ENCODE measurements at regions not wholly inside any gene's neighbourhood (a gene's known extent, or its start where the extent isn't known, plus 50 kb on each side); places are given as distances from the start of the nearest gene placed in this dataset.

GRCh38 chr7:80373429-80374032 is 138.3 kb downstream of the GNAT3 start:
- no peak overlapping the region for H3K9ac ChIP-seq (ENCODE audit: low read depth, low read length)
- no peaks in the 10 kb centered on the region for H3K27me3 ChIP-seq (ENCODE audit: control insufficient read depth, insufficient read depth, low read length)
- peaks cover 7% of the 10 kb centered on the region; the same call in 1 of the 2 replicates for H3K4me1 ChIP-seq (ENCODE audit: control insufficient read depth, insufficient read depth, low read length)
- H3K36me3 ChIP-seq (ENCODE audit: control insufficient read depth, insufficient read depth, low read length), result no peaks in the 10 kb centered on the region
- H3K4me3 ChIP-seq (ENCODE audit: low read depth, low read length), result no peak overlapping the region
- no peaks in the 10 kb centered on the region for H3K9me3 ChIP-seq (ENCODE audit: control insufficient read depth, insufficient read depth, low read length)
- no peak overlapping the region for H3K27ac ChIP-seq (ENCODE audit: low read depth, low read length)

- Histone ChIP-seq H3K27me3 (ENCODE audit: control insufficient read depth, insufficient read depth, low read length) (no peaks in the 10 kb centered on the region), H3K9me3 (ENCODE audit: control insufficient read depth, insufficient read depth, low read length) (no peaks in the 10 kb centered on the region), H3K9ac (ENCODE audit: low read depth, low read length) (no peak overlapping the region), H3K27ac (ENCODE audit: low read depth, low read length) (no peak overlapping the region), H3K4me3 (ENCODE audit: low read depth, low read length) (no peak overlapping the region), H3K36me3 (ENCODE audit: control insufficient read depth, insufficient read depth, low read length) (no peaks in the 10 kb centered on the region), H3K4me1 (ENCODE audit: control insufficient read depth, insufficient read depth, low read length) (peaks cover 7% of the 10 kb centered on the region; the same call in 1 of the 2 replicates)
These were observed 139.4 kb downstream of the GNAT3 start for GRCh38 chr7:80372415-80372814.

- Histone ChIP-seq H3K4me1 (ENCODE audit: control insufficient read depth, insufficient read depth, low read length) (peaks cover 7% of the 10 kb centered on the region; the same call in 1 of the 2 replicates), H3K36me3 (ENCODE audit: control insufficient read depth, insufficient read depth, low read length) (no peaks in the 10 kb centered on the region), H3K9ac (ENCODE audit: low read depth, low read length) (no peak overlapping the region), H3K27me3 (ENCODE audit: control insufficient read depth, insufficient read depth, low read length) (no peaks in the 10 kb centered on the region), H3K4me3 (ENCODE audit: low read depth, low read length) (no peak overlapping the region), H3K27ac (ENCODE audit: low read depth, low read length) (no peak overlapping the region), H3K9me3 (ENCODE audit: control insufficient read depth, insufficient read depth, low read length) (no peaks in the 10 kb centered on the region)
These were observed 141.3 kb downstream of the GNAT3 start for GRCh38 chr7:80370587-80370986.

- peaks cover 7% of the 10 kb centered on the region; the same call in 1 of the 2 replicates for H3K4me1 ChIP-seq (ENCODE audit: control insufficient read depth, insufficient read depth, low read length)
- no peaks in the 10 kb centered on the region for H3K36me3 ChIP-seq (ENCODE audit: control insufficient read depth, insufficient read depth, low read length)
- H3K27me3 ChIP-seq (ENCODE audit: control insufficient read depth, insufficient read depth, low read length), result no peaks in the 10 kb centered on the region
- H3K4me3 ChIP-seq (ENCODE audit: low read depth, low read length), result no peak overlapping the region
- no peak overlapping the region for H3K27ac ChIP-seq (ENCODE audit: low read depth, low read length)
- H3K9ac ChIP-seq (ENCODE audit: low read depth, low read length), result no peak overlapping the region
- H3K9me3 ChIP-seq (ENCODE audit: control insufficient read depth, insufficient read depth, low read length), result no peaks in the 10 kb centered on the region
These were observed 142.5 kb downstream of the GNAT3 start for GRCh38 chr7:80369321-80369720.

- no peaks in the 10 kb centered on the region for H3K36me3 ChIP-seq (ENCODE audit: control insufficient read depth, insufficient read depth, low read length)
- no peak overlapping the region for H3K27ac ChIP-seq (ENCODE audit: low read depth, low read length)
- no peak overlapping the region for H3K9ac ChIP-seq (ENCODE audit: low read depth, low read length)
- no peaks in the 10 kb centered on the region for H3K9me3 ChIP-seq (ENCODE audit: control insufficient read depth, insufficient read depth, low read length)
- H3K27me3 ChIP-seq (ENCODE audit: control insufficient read depth, insufficient read depth, low read length), result no peaks in the 10 kb centered on the region
- no peak overlapping the region for H3K4me3 ChIP-seq (ENCODE audit: low read depth, low read length)
- no peaks in the 10 kb centered on the region for H3K4me1 ChIP-seq (ENCODE audit: control insufficient read depth, insufficient read depth, low read length)
These were observed 149.2 kb downstream of the GNAT3 start for GRCh38 chr7:80362677-80363076.

GRCh38 chr7:80362010-80362618 is 149.8 kb downstream of the GNAT3 start:
- Histone ChIP-seq H3K36me3 (ENCODE audit: control insufficient read depth, insufficient read depth, low read length) (no peaks in the 10 kb centered on the region), H3K27me3 (ENCODE audit: control insufficient read depth, insufficient read depth, low read length) (no peaks in the 10 kb centered on the region), H3K4me1 (ENCODE audit: control insufficient read depth, insufficient read depth, low read length) (no peaks in the 10 kb centered on the region), H3K9me3 (ENCODE audit: control insufficient read depth, insufficient read depth, low read length) (no peaks in the 10 kb centered on the region), H3K27ac (ENCODE audit: low read depth, low read length) (no peak overlapping the region), H3K9ac (ENCODE audit: low read depth, low read length) (no peak overlapping the region), H3K4me3 (ENCODE audit: low read depth, low read length) (no peak overlapping the region)

- H3K27ac ChIP-seq (ENCODE audit: low read depth, low read length), result no peak overlapping the region
- H3K4me3 ChIP-seq (ENCODE audit: low read depth, low read length), result no peak overlapping the region
- H3K9ac ChIP-seq (ENCODE audit: low read depth, low read length), result no peak overlapping the region
These were observed 152.4 kb downstream of the GNAT3 start for GRCh38 chr7:80359476-80359875.

DNA sequence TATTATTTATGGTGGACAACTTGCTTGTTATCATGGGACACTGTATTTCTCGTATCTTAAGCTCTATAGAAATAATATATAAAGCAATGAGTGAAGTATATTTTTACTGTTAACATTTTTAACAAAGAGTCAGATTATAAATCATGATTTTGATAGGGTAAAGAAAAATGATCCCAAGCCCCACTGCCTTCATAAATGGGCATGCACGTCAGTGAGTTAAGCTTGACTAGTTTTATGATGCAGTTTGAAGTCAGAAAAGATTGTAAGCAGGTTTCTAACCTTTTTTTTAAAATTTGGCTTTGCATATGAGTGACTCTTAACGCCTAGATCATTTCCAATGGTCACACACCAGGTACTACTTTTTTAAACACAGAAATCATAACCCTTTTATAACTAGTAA is 152.8 kb downstream of the GNAT3 start:
- H3K27me3 ChIP-seq (ENCODE audit: control insufficient read depth, insufficient read depth, low read length), result no peaks in the 10 kb centered on the region
- H3K27ac ChIP-seq (ENCODE audit: low read depth, low read length), result no peak overlapping the region
- H3K36me3 ChIP-seq (ENCODE audit: control insufficient read depth, insufficient read depth, low read length), result no peaks in the 10 kb centered on the region
- H3K4me3 ChIP-seq (ENCODE audit: low read depth, low read length), result no peak overlapping the region
- no peaks in the 10 kb centered on the region for H3K9me3 ChIP-seq (ENCODE audit: control insufficient read depth, insufficient read depth, low read length)
- H3K9ac ChIP-seq (ENCODE audit: low read depth, low read length), result no peak overlapping the region
- no peaks in the 10 kb centered on the region for H3K4me1 ChIP-seq (ENCODE audit: control insufficient read depth, insufficient read depth, low read length)

More at GRCh38 chr7:80359476-80359875, 152.4 kb downstream of the GNAT3 start:
- Histone ChIP-seq H3K4me1 (ENCODE audit: control insufficient read depth, insufficient read depth, low read length) (no peaks in the 10 kb centered on the region), H3K36me3 (ENCODE audit: control insufficient read depth, insufficient read depth, low read length) (no peaks in the 10 kb centered on the region), H3K27me3 (ENCODE audit: control insufficient read depth, insufficient read depth, low read length) (no peaks in the 10 kb centered on the region), H3K9me3 (ENCODE audit: control insufficient read depth, insufficient read depth, low read length) (no peaks in the 10 kb centered on the region)

- Histone ChIP-seq H3K4me1 (ENCODE audit: control insufficient read depth, insufficient read depth, low read length) (no peaks in the 10 kb centered on the region), H3K4me3 (ENCODE audit: low read depth, low read length) (no peak overlapping the region), H3K27me3 (ENCODE audit: control insufficient read depth, insufficient read depth, low read length) (no peaks in the 10 kb centered on the region), H3K27ac (ENCODE audit: low read depth, low read length) (no peak overlapping the region), H3K36me3 (ENCODE audit: control insufficient read depth, insufficient read depth, low read length) (no peaks in the 10 kb centered on the region), H3K9me3 (ENCODE audit: control insufficient read depth, insufficient read depth, low read length) (no peaks in the 10 kb centered on the region), H3K9ac (ENCODE audit: low read depth, low read length) (no peak overlapping the region)
These were observed 154.3 kb downstream of the GNAT3 start for GRCh38 chr7:80357530-80357929.

DNA sequence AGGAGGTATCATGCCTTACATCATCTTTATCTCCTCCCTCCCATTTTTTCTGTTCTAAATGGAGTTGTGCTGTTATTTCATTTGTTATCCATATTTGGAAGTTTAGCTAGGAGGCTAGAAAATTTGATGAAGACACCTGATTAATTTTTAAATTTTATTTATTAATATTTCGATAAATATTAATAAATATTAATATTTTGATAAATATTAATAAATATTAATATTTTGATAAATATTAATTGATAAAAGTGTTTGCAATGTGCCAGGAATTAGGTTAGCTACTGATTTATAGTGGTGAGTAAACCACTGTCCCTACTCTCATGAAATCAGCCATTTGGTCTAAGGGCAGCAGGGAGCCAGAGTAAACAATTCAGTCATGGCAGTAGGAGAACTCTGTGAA is 161.4 kb downstream of the GNAT3 start:
- Histone ChIP-seq H3K4me1 (ENCODE audit: control insufficient read depth, insufficient read depth, low read length) (no peaks in the 10 kb centered on the region), H3K27ac (ENCODE audit: low read depth, low read length) (no peak overlapping the region), H3K4me3 (ENCODE audit: low read depth, low read length) (no peak overlapping the region), H3K9me3 (ENCODE audit: control insufficient read depth, insufficient read depth, low read length) (no peaks in the 10 kb centered on the region), H3K27me3 (ENCODE audit: control insufficient read depth, insufficient read depth, low read length) (no peaks in the 10 kb centered on the region), H3K36me3 (ENCODE audit: control insufficient read depth, insufficient read depth, low read length) (no peaks in the 10 kb centered on the region), H3K9ac (ENCODE audit: low read depth, low read length) (no peak overlapping the region)

- H3K9ac ChIP-seq (ENCODE audit: low read depth, low read length), result no peak overlapping the region
- H3K27ac ChIP-seq (ENCODE audit: low read depth, low read length), result no peak overlapping the region
- H3K4me1 ChIP-seq (ENCODE audit: control insufficient read depth, insufficient read depth, low read length), result no peaks in the 10 kb centered on the region
- no peaks in the 10 kb centered on the region for H3K27me3 ChIP-seq (ENCODE audit: control insufficient read depth, insufficient read depth, low read length)
- no peak overlapping the region for H3K4me3 ChIP-seq (ENCODE audit: low read depth, low read length)
- no peaks in the 10 kb centered on the region for H3K36me3 ChIP-seq (ENCODE audit: control insufficient read depth, insufficient read depth, low read length)
- no peaks in the 10 kb centered on the region for H3K9me3 ChIP-seq (ENCODE audit: control insufficient read depth, insufficient read depth, low read length)
These were observed 163.6 kb downstream of the GNAT3 start for GRCh38 chr7:80348223-80348622.
